ENCODE measurements at regions not wholly inside any gene's neighbourhood (a gene's known extent, or its start where the extent isn't known, plus 50 kb on each side); places are given as distances from the start of the nearest gene placed in this dataset. TPM values are rescaled to one million over a fixed set of nuclear protein-coding genes. Genes with fewer than 3 reads are reported as not detected.

DNA sequence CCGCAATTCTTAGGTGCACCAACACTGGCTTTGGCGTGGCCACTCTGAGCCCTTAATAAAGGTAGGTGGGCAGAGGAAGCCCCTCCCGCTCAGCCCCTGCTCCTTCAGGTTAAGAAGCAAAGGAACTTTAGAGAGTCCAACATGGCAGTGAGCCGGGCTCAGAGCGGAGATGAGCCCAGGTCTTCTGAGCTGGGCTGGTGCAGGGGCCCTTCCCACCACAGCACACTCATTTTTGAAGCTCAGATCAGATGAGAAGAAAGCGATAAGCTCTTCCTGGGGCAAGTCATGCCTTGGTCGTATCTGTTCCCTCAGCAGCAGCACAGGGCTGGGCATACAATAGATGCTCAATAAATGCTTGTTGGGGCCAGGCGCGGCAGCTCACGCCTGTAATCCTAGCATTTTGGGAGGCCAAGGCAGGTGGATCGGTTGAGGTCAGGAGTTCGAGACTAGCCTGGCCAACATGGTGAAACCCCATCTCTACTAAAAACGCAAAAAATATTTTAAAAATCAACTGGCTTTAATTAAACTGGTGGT lies 51.1 kb upstream of the TARDBP start:
- no peaks in the 10 kb centered on the region for H3K36me3 ChIP-seq (ENCODE audit: control insufficient read depth, insufficient read depth, low read length)
- peaks cover 10% of the 10 kb centered on the region; the same call in 1 of the 2 replicates for H3K27me3 ChIP-seq (ENCODE audit: control insufficient read depth, insufficient read depth, low read length)
- TF ChIP-seq, protein P1, sequence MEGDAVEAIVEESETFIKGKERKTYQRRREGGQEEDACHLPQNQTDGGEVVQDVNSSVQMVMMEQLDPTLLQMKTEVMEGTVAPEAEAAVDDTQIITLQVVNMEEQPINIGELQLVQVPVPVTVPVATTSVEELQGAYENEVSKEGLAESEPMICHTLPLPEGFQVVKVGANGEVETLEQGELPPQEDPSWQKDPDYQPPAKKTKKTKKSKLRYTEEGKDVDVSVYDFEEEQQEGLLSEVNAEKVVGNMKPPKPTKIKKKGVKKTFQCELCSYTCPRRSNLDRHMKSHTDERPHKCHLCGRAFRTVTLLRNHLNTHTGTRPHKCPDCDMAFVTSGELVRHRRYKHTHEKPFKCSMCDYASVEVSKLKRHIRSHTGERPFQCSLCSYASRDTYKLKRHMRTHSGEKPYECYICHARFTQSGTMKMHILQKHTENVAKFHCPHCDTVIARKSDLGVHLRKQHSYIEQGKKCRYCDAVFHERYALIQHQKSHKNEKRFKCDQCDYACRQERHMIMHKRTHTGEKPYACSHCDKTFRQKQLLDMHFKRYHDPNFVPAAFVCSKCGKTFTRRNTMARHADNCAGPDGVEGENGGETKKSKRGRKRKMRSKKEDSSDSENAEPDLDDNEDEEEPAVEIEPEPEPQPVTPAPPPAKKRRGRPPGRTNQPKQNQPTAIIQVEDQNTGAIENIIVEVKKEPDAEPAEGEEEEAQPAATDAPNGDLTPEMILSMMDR (IDR thresholded peaks at IDR 0.05; ENCODE audit: insufficient read depth, low read depth, low read length): no peak
- CTCF ChIA-PET: interaction anchor here (0.7 to 1.1 kb wide), 2 partner anchors 12 to 454 kb away, joined by 4 read pairs; no protein-coding TSS in a partner anchor
- DNase-seq (ENCODE audit: low read depth): no peak
- no peak overlapping the region for H3K4me3 ChIP-seq (ENCODE audit: low read depth, low read length)
- POLR2A ChIA-PET: no interaction called here

DNA sequence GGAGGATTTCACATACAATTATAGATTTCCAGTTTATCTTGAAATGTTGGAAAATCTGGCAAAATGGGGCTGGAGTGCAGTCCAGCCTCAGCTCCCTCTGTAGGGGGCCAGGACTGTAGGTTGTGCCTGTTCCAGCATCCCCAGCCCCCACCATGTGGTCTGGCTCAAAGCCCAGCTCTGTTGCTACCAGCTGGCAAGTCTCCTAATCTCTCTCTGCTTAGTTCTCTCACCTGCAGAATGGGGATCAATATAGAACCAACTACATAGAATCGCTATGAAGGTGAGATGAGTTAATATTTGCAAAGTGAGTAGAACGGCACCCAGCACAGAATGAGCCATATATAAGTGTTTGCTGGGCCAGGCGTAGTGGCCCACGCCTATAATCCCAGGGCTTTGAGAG lies 50.0 kb upstream of the TARDBP start:
- H3K36me3 ChIP-seq (ENCODE audit: control insufficient read depth, insufficient read depth, low read length): no peaks in the 10 kb centered on the region
- ChIA-PET POLR2A (no interaction called here), CTCF (interaction anchor here (1.1 to 1.8 kb wide), 3 partner anchors 11 to 22 kb away, joined by 3 to 4 read pairs (median 3); no protein-coding TSS in a partner anchor)
- TF ChIP-seq, protein P1 (IDR thresholded peaks at IDR 0.05; ENCODE audit: insufficient read depth, low read depth, low read length): no peak
- no peak for DNase-seq (ENCODE audit: low read depth)
- H3K27me3 ChIP-seq (ENCODE audit: control insufficient read depth, insufficient read depth, low read length): peaks cover 10% of the 10 kb centered on the region; the same call in 1 of the 2 replicates
- H3K4me3 ChIP-seq (ENCODE audit: low read depth, low read length): no peak overlapping the region

Small RNA genes lying in the stretch of these regions (small RNA-seq; reads per million reads assigned to genes)
- not detected for gene HSPE1P24 (ENCODE audit: insufficient read length, low read depth, low replicate concordance)

Measured in BJ (cell line).